GM12878 (cell line): ENCODE measurements at regions not wholly inside any gene's neighbourhood (a gene's known extent, or its start where the extent isn't known, plus 50 kb on each side); places are given as distances from the start of the nearest gene placed in this dataset.
A peak's percentile ranks its signal among the peaks of the same experiment; 100 is the strongest.

Source experiments
- ATF7 ChIP-seq: fragments of 450-650 bp; IDR thresholded peaks from 2 replicates; pipeline ENCODE4 v1.6.1; 2016; ENCODE audit warnings: low read depth, mild to moderate bottlenecking
- E2F8 ChIP-seq: fragments of 450-650 bp; IDR thresholded peaks from 2 replicates; pipeline ENCODE4 v1.6.1; 2018; ENCODE audit warnings: mild to moderate bottlenecking, low read depth, moderate library complexity; ENCODE audit not compliant: partially characterized antibody
- EED ChIP-seq: sonication (generic); IDR thresholded peaks from 2 replicates; pipeline ENCODE4 v1.6.1; 2016; ENCODE audit warnings: antibody characterized with exemption, low read depth
- ETV6 ChIP-seq, 2 experiments: fragments of 450-650 bp in 1 of 2; IDR thresholded peaks in 1 of 2; conservative IDR thresholded peaks in 1 of 2; 2 replicates each; pipeline ENCODE4 v1.6.1; 2014; ENCODE audit warnings: antibody characterized with exemption in 1 of 2, borderline replicate concordance in 1 of 2, low read depth in 1 of 2, mild to moderate bottlenecking in 1 of 2, moderate library complexity in 1 of 2
- FOS ChIP-seq: IDR thresholded peaks from 3 replicates; pipeline ENCODE4 v1.6.1; 2011; ENCODE audit warnings: borderline replicate concordance; ENCODE audit not compliant: insufficient read length; ENCODE audit errors: extremely low read depth
- FOXK2 ChIP-seq: fragments of 450-650 bp; IDR thresholded peaks from 2 replicates; pipeline ENCODE4 v1.6.1; 2017; ENCODE audit warnings: mild to moderate bottlenecking, moderate library complexity
- GABPA ChIP-seq: IDR thresholded peaks from 2 replicates; pipeline ENCODE4 v1.6.1; 2014; ENCODE audit warnings: antibody characterized with exemption, low read depth, mild to moderate bottlenecking, inconsistent platforms
- IKZF1 ChIP-seq: fragments of 450-650 bp; conservative IDR thresholded peaks from 2 replicates; pipeline ENCODE4 v1.6.1; 2017; ENCODE audit warnings: antibody characterized with exemption, mild to moderate bottlenecking
- IRF5 ChIP-seq: fragments of 450-650 bp; IDR thresholded peaks from 2 replicates; pipeline ENCODE4 v1.6.1; 2017; ENCODE audit warnings: borderline replicate concordance
- JUND ChIP-seq: IDR thresholded peaks from 2 replicates; pipeline ENCODE4 v1.6.1; 2012; ENCODE audit warnings: low read depth, mild to moderate bottlenecking, low read length, improper control_type of control experiment, moderate library complexity
- NR2C2 ChIP-seq: IDR thresholded peaks from 2 replicates; pipeline ENCODE4 v1.6.1; 2011; ENCODE audit warnings: borderline replicate concordance, low read depth; ENCODE audit not compliant: control insufficient read depth, insufficient read length
- NRF1 ChIP-seq: conservative IDR thresholded peaks from 2 replicates; pipeline ENCODE4 v1.6.1; 2011; ENCODE audit warnings: mild to moderate bottlenecking, low read depth, low read length, improper control_type of control experiment
- SKIL ChIP-seq: fragments of 450-650 bp; IDR thresholded peaks from 2 replicates; pipeline ENCODE4 v1.6.1; 2017; ENCODE audit warnings: mild to moderate bottlenecking, low read depth, inconsistent platforms; ENCODE audit not compliant: poor library complexity, severe bottlenecking
- YY1 ChIP-seq: IDR thresholded peaks from 2 replicates; pipeline ENCODE4 v1.6.1; 2011; ENCODE audit warnings: low read depth, mild to moderate bottlenecking, low read length
- ZNF592 ChIP-seq: fragments of 450-650 bp; IDR thresholded peaks from 2 replicates; pipeline ENCODE4 v1.6.1; 2017; ENCODE audit warnings: mild to moderate bottlenecking, moderate library complexity
- TF ChIP-seq, protein P1 (sequence below): fragments of 450-650 bp; IDR thresholded peaks from 2 replicates; pipeline ENCODE4 v1.6.1; 2014; ENCODE audit warnings: mild to moderate bottlenecking

- TF ChIP-seq YY1 (peak; percentile 57), FOXK2 (no peak), IKZF1 (peak; percentile 93), GABPA (no peak), NR2C2 (no peak), ATF7 (peak; percentile 54; the same call in 1 of the 2 replicates), FOS (no peak), JUND (peak; percentile 53; the same call in 1 of the 2 replicates), SKIL (no peak), ETV6 (conservative IDR thresholded peaks at IDR 0.05 in 1 of 2, IDR thresholded peaks at IDR 0.05 in 1 of 2; ENCODE audit: borderline replicate concordance in 1 of 2, low read depth in 1 of 2) (no peak), EED (peak; percentile 70), E2F8 (no peak), IRF5 (no peak), NRF1 (no peak), ZNF592 (no peak)
- TF ChIP-seq, protein P1, sequence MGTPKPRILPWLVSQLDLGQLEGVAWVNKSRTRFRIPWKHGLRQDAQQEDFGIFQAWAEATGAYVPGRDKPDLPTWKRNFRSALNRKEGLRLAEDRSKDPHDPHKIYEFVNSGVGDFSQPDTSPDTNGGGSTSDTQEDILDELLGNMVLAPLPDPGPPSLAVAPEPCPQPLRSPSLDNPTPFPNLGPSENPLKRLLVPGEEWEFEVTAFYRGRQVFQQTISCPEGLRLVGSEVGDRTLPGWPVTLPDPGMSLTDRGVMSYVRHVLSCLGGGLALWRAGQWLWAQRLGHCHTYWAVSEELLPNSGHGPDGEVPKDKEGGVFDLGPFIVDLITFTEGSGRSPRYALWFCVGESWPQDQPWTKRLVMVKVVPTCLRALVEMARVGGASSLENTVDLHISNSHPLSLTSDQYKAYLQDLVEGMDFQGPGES, result no peak
These were observed 114.2 kb upstream of the SERTAD2 start (continued) for GRCh38 chr2:64767670-64768468.
